DMS153 treated with DMSO at 0.1 percent for 48 hours (cell line): ENCODE measurements at regions not wholly inside any gene's neighbourhood (a gene's known extent, or its start where the extent isn't known, plus 50 kb on each side); places are given as distances from the start of the nearest gene placed in this dataset.

ENCODE experiments used
- DNase-seq: peaks from one replicate; lab custom pipeline; 2025; ENCODE audit not compliant: unreplicated experiment; lab: John Stamatoyannopoulos, UW

- DNase-seq: no peak
Measured at GRCh38 chr15:96716478-96716877, 386.0 kb downstream of the NR2F2 start.

DNA sequence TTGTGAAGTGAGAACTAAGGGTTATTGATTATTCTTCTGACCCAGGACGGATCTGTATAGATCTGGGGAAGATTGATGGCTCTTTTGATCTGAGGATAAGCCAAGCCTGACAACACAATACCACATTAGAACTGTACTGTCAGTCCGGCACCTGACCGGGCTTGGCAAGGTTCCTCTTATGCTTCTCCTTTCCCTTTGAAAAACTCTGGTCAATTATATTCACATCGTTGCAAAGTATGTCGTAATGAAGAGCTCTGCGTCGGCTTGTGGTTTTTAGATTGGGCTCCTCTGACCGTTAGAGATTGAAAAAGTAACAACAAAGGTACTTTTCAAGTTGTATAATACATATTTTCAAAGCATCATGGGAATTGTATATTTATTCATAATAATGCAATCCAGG is 389.8 kb downstream of the NR2F2 start:
- DNase-seq: no peak

DNA sequence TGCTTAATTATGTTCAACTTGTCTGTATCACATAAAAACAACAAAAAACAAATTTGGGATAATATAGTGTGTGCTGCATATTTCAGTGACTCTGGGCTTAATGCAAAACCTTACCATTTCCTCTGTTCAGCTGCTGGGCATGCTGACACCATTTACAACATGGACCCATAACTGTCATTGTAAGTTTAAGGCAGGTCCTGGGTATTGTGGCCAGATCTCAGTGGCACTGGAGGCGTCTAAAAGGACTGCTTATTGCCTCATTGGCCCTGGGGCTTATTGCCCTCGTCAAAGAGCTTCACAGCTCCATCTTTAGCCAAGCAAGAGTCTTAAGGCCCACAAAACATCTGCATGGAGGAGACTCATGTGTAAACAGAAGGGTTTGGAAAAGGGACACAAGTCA is 390.2 kb downstream of the NR2F2 start:
- DNase-seq: no peak

DNA sequence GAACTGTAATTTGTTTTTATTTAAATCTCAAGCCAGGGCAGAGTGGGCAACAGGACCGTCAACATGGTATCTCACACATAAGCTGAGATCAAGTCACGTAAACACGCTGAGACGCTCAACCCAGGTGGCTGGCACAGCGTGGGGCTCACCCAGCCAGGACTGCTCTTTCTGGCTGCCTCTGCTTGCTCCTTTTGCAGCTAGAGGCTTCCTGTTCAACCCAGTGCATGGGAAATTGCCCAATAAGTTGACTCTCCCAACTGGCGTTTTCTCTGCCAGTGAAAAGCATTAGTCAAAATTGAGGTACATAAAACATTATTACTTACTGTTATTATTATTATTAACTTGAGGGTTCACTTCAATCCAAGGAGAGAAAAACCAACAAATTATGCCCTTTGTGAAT is 398.1 kb downstream of the NR2F2 start:
- DNase-seq: no peak

DNA sequence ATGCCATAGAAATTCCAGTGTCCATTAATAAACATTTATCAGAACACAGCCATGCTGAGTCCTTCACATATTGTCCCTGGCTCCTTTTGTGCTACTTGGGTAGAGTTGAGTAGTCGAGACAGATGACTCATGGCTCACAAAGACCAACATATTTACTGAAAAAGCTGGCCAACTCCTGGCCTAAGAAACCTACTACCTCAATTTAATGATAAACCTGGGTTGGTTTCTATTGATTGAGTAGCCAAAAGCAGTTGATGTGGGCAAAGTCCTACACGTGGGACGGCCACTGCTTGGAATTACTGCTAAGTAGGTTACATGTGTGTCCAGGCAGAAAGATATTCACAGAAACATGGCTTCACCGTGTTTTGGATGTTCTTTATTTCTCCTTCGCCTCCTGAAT is 402.2 kb downstream of the NR2F2 start:
- DNase-seq: no peak

GRCh38 chr15:96733721-96734120 is 403.2 kb downstream of the NR2F2 start:
- DNase-seq: no peak

- DNase-seq: no peak
Measured at GRCh38 chr15:96735632-96736240, 405.2 kb downstream of the NR2F2 start.

DNA sequence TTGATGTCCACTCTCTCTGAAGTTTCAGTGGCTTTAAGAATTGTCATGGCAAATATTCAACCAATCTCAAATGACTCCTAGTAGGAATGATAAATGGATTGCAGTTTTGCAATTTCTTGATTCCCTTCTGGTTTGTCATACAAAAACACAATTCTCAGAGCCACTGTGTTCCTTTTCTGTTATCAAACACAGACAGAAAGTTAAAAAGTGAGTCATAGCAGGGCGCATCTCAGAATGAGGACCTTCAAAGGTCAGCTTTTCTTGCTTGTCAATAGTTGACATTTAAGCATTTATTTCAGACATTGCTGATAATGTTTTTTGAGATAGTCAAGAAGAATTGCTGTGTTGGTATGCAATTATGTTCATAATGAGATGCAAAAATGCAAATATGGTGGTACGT is 405.9 kb downstream of the NR2F2 start:
- DNase-seq: no peak

DNA sequence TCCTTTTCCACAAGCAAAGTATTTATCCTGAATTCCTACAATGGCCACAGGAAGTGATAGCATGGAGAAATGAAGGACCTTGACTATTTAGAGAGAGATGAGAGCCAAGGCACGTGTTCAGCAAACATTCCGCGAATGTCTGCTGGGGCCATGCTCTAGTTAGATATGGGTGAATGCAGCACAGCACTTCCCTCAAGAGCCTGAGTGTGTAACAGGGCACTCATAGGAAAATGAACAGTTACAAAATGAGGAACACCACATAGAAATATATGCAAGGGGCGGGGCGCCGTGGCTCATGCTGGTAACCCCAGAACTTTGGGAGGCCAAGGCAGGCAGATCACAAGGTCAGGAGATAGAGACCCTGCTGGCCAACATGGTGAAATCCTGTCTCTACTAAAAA is 406.9 kb downstream of the NR2F2 start:
- DNase-seq: no peak

GRCh38 chr15:96746665-96747064 is 416.2 kb downstream of the NR2F2 start:
- no peak for DNase-seq

DNA sequence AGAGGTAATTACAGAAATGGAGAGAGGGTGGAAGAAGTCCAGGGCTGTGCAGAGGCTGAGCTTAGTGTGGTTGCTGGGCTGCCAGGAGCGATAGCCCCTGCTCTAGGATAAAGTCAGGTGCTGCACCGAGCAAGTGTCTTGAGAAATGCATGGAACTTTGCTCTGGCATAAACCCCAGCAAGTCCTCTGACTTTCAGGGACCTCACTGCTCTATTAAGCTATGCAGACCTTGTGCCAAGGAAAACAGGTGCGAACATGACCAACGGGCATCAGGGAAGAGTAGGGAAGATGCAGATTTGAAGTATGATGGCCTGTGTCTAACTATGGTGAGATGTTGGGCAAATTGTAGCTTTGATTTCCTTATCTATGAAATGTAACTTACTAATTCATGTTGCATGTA is 416.8 kb downstream of the NR2F2 start:
- DNase-seq: no peak

- DNase-seq: no peak
Measured at GRCh38 chr15:96750361-96750760, 419.9 kb downstream of the NR2F2 start.

GRCh38 chr15:96756146-96756545 is 425.6 kb downstream of the NR2F2 start:
- no peak for DNase-seq

DNA sequence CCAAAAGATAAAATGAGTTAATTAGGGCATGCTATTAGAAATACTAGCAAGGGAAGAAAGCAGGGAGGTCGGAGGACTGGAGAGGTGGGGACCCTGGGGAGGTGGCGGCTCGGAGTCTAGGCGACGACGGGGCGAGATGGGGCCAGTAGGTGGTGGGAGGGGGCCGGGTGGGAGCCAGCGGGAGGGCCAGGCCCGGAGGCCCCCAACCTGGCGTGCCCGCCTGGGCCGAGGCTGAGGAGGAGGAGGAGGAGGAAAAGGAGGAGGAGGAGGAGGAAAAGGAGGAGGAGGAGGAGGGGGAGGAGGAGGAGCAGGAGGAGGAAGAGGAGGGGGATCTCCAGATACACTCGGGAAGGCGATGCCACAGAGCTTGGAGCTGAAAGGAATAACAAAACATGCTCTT is 426.2 kb downstream of the NR2F2 start:
- DNase-seq: no peak

DNA sequence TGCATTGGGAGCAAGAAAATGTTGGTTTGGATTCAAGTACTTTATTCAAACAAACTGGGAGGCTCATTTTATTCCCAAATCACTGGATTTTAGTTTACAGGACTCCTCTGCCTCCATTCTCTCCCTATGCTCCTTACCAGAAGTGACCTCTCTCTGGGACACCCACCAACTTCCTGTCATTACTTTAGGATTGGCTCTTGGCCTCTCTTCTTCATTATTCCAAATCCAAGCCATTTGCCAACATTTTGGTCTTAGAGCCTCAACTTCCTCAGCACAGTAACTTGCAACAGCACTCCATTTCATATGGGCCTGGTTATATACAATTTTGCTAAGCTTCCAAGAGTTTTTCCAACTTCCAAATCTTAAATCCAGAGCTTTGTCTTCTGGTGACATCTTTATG is 432.1 kb downstream of the NR2F2 start:
- DNase-seq: no peak

GRCh38 chr15:96764501-96764900 is 434.0 kb downstream of the NR2F2 start:
- no peak for DNase-seq

DNA sequence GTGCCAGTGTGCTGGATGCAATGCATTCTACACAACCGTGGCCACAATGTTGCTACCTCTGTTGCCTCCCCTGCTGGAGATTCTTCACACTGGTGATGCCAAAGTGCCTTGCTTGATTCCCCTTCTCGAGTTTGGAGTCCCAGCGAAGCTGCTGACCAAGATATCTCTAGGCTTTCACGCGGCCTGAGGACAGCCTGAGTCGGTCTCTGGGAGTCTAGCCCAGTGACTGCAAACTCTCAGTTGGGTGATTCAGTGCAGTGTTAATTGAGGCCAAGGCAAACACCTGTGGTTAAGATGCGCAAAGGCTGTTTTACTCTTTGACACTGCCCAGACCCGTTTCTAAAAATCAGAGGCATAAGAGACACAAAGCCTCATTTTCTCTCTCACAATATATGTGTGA is 434.4 kb downstream of the NR2F2 start:
- no peak for DNase-seq

DNA sequence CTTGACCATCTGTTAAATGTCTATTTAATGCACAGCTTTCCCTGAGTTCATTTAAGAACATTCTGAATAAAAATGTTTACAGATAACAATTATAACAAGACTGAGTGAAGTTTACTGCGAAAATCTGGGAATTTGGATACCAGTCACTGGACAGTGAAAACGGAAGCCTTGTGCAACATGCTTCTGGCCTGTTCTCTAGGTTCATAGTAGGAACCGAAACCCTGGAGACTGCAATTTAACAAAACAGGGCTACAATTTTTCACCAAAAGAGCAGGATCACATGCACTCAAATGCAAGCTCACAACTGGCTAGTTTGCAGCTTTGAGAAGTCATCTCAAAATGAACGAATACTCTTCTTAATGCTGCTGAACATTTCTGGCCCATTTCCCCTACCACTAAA is 435.9 kb downstream of the NR2F2 start:
- no peak for DNase-seq

DNA sequence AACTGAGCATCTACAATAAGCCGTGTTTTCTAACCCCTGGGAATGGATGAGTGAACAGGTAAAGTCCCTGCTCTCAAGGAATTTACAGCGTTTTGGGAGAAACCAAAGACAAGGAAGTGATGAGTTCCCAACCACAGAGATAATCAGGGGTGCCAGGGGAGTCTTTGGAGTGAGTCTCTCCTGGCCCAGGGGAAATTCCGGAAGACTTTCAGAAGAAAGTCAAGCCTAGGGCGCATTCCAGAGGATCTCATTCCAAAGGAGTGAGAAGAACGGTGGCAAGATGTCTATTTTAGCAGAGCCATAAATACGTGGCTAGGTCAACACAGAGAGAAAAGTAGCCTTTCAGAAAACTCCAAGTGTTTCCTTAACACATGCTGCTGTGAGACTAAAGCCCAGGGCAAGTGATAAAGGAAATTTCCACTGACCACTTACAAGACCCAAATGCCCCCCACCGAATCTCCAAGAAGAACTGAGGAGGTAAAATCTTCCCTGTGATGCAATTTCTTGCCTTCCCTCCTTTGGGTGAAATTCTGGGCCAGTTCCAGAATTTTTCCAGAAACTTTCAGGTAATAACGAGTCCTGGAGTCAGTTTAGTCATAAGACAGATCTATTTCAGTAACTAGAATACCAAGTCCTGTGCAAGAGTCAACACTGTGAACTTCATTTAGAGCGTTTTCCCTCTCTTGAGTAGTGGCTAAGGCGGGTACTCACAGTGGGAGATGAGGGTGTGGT is 437.4 kb downstream of the NR2F2 start:
- DNase-seq: no peak

DNA sequence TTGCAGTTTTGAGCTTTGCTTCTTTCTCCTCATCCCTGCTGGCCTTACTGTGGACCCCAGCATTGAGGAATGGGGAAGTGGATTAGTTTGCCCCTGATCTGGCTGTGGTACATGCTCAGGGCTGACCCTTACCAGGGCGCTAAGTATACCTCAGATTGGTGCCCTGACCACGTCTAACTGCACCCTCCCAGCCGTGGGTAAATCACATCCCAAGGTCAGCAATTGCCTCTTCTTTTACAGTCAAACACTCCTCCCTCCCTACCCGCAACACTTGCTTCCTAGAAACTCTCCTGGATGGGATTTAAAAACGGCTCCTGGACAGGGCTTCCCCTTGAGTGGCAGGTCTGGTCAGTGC is 437.9 kb downstream of the NR2F2 start:
- no peak for DNase-seq

DNA sequence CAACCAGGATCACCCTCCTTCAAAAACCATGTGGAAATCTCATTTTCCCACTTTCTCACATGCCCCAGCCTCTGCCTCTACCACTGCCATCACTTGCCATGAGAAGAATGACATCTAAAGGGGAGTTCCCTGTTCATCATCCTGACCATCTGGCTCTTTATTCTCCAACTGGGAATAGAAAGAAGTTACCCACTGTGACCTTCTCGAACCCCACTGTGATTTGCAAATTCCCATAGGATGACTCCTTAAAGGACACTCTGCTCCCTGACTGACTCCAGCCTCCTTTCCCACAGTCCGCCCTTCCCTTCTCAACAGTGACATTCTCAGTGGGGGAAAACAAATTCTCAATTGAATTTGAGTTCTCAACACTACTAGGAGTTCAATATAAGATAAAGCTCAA is 440.5 kb downstream of the NR2F2 start:
- no peak for DNase-seq

- no peak for DNase-seq
Measured at GRCh38 chr15:96774216-96774615, 443.7 kb downstream of the NR2F2 start.

- no peak for DNase-seq
Measured at GRCh38 chr15:96783746-96784145, 453.2 kb downstream of the NR2F2 start.
